Left lung (tissue), 4 donors: ENCODE measurements at regions not wholly inside any gene's neighbourhood (a gene's known extent, or its start where the extent isn't known, plus 50 kb on each side); places are given as distances from the start of the nearest gene placed in this dataset.

Experiments
- ATAC-seq: fragments of 200-7000 bp; cut with Tn5 transposase; one replicate; pipeline ENCODE4 v1.9.1; 2020; ENCODE audit warnings: moderate library complexity
- DNase-seq, 4 donors: peaks; one replicate each; pipeline ENCODE4 v3.0.0-alpha.2; 2013 to 2020
- H3K27ac ChIP-seq, 2 donors: fragments of 200-600 bp; sonication (generic) in 1 of 2; one replicate each; pipeline versions ENCODE4 v1.5.0 to v1.8.0; 2020 to 2021
- H3K27me3 ChIP-seq, 2 donors: fragments of 200-600 bp; sonication (generic) in 1 of 2; one replicate each; pipeline versions ENCODE4 v1.5.0 to v1.8.0; 2020 to 2021
- H3K36me3 ChIP-seq, 2 donors: fragments of 200-600 bp; sonication (generic) in 1 of 2; one replicate each; pipeline versions ENCODE4 v1.5.0 to v1.8.0; 2020 to 2021
- H3K4me1 ChIP-seq, 2 donors: fragments of 200-600 bp; one replicate each; pipeline ENCODE4 v1.8.0; 2021
- H3K4me3 ChIP-seq, 2 donors: fragments of 200-600 bp; sonication (generic) in 1 of 2; one replicate each; pipeline versions ENCODE4 v1.5.0 to v1.8.0; 2020 to 2021; ENCODE audit warnings: mild to moderate bottlenecking in 1 of 2
- H3K9me3 ChIP-seq, 2 donors: fragments of 200-600 bp; sonication (generic) in 1 of 2; one replicate each; pipeline versions ENCODE4 v1.5.0 to v1.8.0; 2020 to 2021
- intact Hi-C, 2 donors: fragments of 100-400 bp; cut with DNase I; formaldehyde crosslinking; loops; one replicate each; pipeline versions ENCODE4 v1.11.2 to v1.14.2; 2022
- TF ChIP-seq, protein P1 (sequence below), 2 donors: fragments of 200-600 bp; sonication (generic) in 1 of 2; IDR thresholded peaks; one replicate each; pipeline versions ENCODE4 v1.5.0 to v1.8.0; 2021; ENCODE audit warnings: antibody characterized with exemption in 2 of 2
- donor health status: DM: no; HTN: yes; CAD: no.
- donor health status: DM: no; HTN: no; CAD: no.

DNA sequence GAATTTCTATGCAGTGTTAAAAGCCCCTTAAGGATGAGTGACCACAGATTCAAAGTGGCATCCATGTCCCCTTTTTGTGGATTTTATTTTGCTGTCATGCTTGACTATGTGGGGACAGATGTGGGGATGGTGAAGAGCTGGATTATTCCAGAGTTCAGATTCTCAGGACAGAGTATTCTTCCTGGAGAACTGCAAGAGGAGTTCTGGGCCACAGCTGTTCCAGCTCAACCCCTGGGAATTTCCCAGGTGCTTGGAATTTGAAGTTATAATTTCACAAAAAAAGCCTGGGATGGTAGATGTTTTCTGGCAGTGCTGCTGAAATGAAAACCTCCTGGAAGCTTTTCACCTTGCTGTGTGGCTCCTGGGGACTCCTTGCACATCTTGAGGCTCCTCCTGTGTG is 671.8 kb upstream of the MARCKS start:
- intact Hi-C loops = no loop called here
- Histone ChIP-seq H3K27ac (no peak overlapping the region), H3K4me3 (no peak overlapping the region), H3K36me3 (no peaks in the 10 kb centered on the region), H3K9me3 (no peaks in the 10 kb centered on the region), H3K4me1 (no peaks in the 10 kb centered on the region), H3K27me3 (no peaks in the 10 kb centered on the region)
- no peak for ATAC-seq
- TF ChIP-seq, protein P1, sequence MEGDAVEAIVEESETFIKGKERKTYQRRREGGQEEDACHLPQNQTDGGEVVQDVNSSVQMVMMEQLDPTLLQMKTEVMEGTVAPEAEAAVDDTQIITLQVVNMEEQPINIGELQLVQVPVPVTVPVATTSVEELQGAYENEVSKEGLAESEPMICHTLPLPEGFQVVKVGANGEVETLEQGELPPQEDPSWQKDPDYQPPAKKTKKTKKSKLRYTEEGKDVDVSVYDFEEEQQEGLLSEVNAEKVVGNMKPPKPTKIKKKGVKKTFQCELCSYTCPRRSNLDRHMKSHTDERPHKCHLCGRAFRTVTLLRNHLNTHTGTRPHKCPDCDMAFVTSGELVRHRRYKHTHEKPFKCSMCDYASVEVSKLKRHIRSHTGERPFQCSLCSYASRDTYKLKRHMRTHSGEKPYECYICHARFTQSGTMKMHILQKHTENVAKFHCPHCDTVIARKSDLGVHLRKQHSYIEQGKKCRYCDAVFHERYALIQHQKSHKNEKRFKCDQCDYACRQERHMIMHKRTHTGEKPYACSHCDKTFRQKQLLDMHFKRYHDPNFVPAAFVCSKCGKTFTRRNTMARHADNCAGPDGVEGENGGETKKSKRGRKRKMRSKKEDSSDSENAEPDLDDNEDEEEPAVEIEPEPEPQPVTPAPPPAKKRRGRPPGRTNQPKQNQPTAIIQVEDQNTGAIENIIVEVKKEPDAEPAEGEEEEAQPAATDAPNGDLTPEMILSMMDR (IDR thresholded peaks at IDR 0.05) = no peak
- no peak for DNase-seq

- Histone ChIP-seq H3K4me1 (no peaks in the 10 kb centered on the region), H3K9me3 (peaks cover 0 to under 1% of the 10 kb centered on the region in 2 donors), H3K27ac (no peak overlapping the region), H3K36me3 (no peaks in the 10 kb centered on the region), H3K27me3 (no peaks in the 10 kb centered on the region), H3K4me3 (no peak overlapping the region)
- intact Hi-C loops = no loop called here
- ATAC-seq (no peak), DNase-seq (no peak)
- TF ChIP-seq, protein P1 (IDR thresholded peaks at IDR 0.05) = no peak
Observed at GRCh38 chr6:113187661-113188060, 669.5 kb upstream of the MARCKS start.

DNA sequence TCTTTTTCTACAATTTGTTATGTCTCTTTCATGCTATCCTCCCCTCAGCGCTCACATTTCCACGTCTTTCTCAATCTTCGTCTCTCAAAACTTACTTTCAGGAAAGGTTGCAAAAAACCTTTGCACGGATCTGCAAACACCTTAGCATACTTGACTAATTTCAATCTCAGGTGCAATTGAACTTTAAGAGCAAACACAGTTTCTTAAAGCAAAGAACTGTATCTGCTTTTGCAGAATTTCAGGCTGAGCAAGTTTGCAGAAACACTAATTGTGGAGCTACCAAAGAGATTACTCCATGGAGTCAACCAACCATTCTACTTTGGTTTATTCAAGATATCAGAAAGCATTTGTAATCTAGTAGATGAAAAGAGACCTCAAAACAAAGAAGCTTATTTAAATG is 668.2 kb upstream of the MARCKS start:
- intact Hi-C loops = no loop called here
- Histone ChIP-seq H3K9me3 (peaks cover 0 to 8% of the 10 kb centered on the region in 2 donors), H3K27ac (no peak overlapping the region), H3K36me3 (no peaks in the 10 kb centered on the region), H3K27me3 (no peaks in the 10 kb centered on the region), H3K4me3 (no peak overlapping the region), H3K4me1 (no peaks in the 10 kb centered on the region)
- ATAC-seq (peak; percentile 50), DNase-seq (peak in 1 of 4 donors; percentile 67)
- TF ChIP-seq, protein P1 (IDR thresholded peaks at IDR 0.05) = no peak

DNA sequence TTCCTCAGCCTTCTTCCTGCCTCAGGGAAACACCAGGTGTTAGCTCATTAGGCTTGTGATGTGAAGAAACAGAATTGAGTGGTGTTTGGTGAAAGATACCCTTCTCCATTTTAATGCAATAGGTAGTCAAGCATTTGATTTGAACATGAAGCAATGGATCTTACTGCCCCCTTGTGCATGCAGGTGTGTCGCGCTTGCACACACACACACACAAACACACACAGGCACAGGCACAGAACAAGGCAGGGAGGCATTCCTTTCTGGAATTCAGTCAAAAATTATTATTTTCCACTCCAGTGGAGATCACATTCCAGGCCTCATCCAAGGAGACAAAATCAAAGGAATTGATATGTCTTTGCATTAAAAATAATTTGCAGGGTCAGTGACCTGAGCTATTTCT is 667.0 kb upstream of the MARCKS start:
- intact Hi-C loops = no loop called here
- DNase-seq = no peak
- H3K27me3 ChIP-seq = no peaks in the 10 kb centered on the region
- ATAC-seq = no peak
- no peak overlapping the region for H3K4me3 ChIP-seq
- H3K27ac ChIP-seq = no peak overlapping the region
- no peaks in the 10 kb centered on the region for H3K4me1 ChIP-seq
- H3K36me3 ChIP-seq = no peaks in the 10 kb centered on the region
- TF ChIP-seq, protein P1 (IDR thresholded peaks at IDR 0.05) = no peak
- H3K9me3 ChIP-seq = peaks cover 0 to 8% of the 10 kb centered on the region in 2 donors

GRCh38 chr6:113194090-113194489 is 663.1 kb upstream of the MARCKS start:
- Histone ChIP-seq H3K4me1 (no peaks in the 10 kb centered on the region), H3K27ac (no peak overlapping the region), H3K36me3 (no peaks in the 10 kb centered on the region), H3K4me3 (no peak overlapping the region), H3K9me3 (peaks cover 0 to 8% of the 10 kb centered on the region in 2 donors), H3K27me3 (no peaks in the 10 kb centered on the region)
- ATAC-seq (no peak), DNase-seq (no peak)
- intact Hi-C loops = no loop called here
- TF ChIP-seq, protein P1 (IDR thresholded peaks at IDR 0.05) = no peak
